GM23338 (cell line): ENCODE measurements at regions not wholly inside any gene's neighbourhood (a gene's known extent, or its start where the extent isn't known, plus 50 kb on each side); places are given as distances from the start of the nearest gene placed in this dataset.

Experiments
- ATAC-seq: fragments of 200-7000 bp; cut with Tn5 transposase; 3 replicates; pipeline ENCODE4 v1.9.1; 2020
- DNase-seq: peaks from one replicate; pipeline ENCODE4 v3.0.0-alpha.2; 2015; ENCODE audit warnings: low spot score
- H2AFZ ChIP-seq: fragments of 200-600 bp; sonication (generic); 2 replicates; pipeline ENCODE4 v1.8.0; 2016; ENCODE audit warnings: antibody characterized with exemption, mild to moderate bottlenecking, moderate library complexity
- H3F3A ChIP-seq: fragments of 200-600 bp; sonication (generic); replicated peaks from 2 replicates; pipeline ENCODE4 v1.8.0; 2017; ENCODE audit warnings: antibody characterized with exemption, mixed run types, low read depth
- H3K27ac ChIP-seq: fragments of 200-600 bp; sonication (generic); 2 replicates; pipeline ENCODE4 v1.6.1; 2016; ENCODE audit warnings: low read depth
- H3K27me3 ChIP-seq: fragments of 200-600 bp; sonication (generic); 2 replicates; pipeline ENCODE4 v1.8.0; 2016; ENCODE audit warnings: mild to moderate bottlenecking, mixed run types, moderate library complexity; ENCODE audit not compliant: insufficient read depth
- H3K36me3 ChIP-seq: fragments of 200-600 bp; sonication (generic); 2 replicates; pipeline ENCODE4 v1.8.0; 2016; ENCODE audit warnings: mild to moderate bottlenecking; ENCODE audit not compliant: insufficient read depth
- H3K4me1 ChIP-seq: fragments of 200-600 bp; sonication (generic); 2 replicates; pipeline ENCODE4 v1.8.0; 2016; ENCODE audit warnings: mild to moderate bottlenecking, moderate library complexity; ENCODE audit not compliant: insufficient read depth
- H3K4me2 ChIP-seq: fragments of 200-600 bp; sonication (generic); 2 replicates; pipeline ENCODE4 v1.7.1; 2017; ENCODE audit warnings: mixed run types
- H3K4me3 ChIP-seq: fragments of 200-600 bp; sonication (generic); 2 replicates; pipeline ENCODE4 v1.6.1; 2016; ENCODE audit warnings: mixed run types
- H3K79me2 ChIP-seq: fragments of 200-600 bp; sonication (generic); replicated peaks from 2 replicates; pipeline ENCODE4 v1.8.0; 2017; ENCODE audit warnings: mild to moderate bottlenecking; ENCODE audit not compliant: insufficient read depth
- H3K9me2 ChIP-seq: fragments of 200-600 bp; sonication (generic); 2 replicates; pipeline ENCODE4 v1.8.0; 2017; ENCODE audit not compliant: insufficient read depth
- H4K20me1 ChIP-seq: fragments of 200-600 bp; sonication (generic); replicated peaks from 2 replicates; pipeline ENCODE4 v1.8.0; 2017; ENCODE audit warnings: mild to moderate bottlenecking; ENCODE audit not compliant: insufficient read depth
- H3K27ac Mint-ChIP-seq: 2 replicates; pipeline ENCODE4 v1.8.0; 2020; ENCODE audit warnings: inconsistent platforms, mild to moderate bottlenecking, moderate library complexity, mixed read lengths
- H3K27me3 Mint-ChIP-seq: 3 replicates; pipeline ENCODE4 v1.8.0; 2022; ENCODE audit warnings: low read depth, mild to moderate bottlenecking, moderate library complexity, mixed read lengths, inconsistent platforms; ENCODE audit not compliant: insufficient read depth, poor library complexity
- H3K36me3 Mint-ChIP-seq: 3 replicates; pipeline ENCODE4 v1.8.0; 2021; ENCODE audit warnings: low read depth, mild to moderate bottlenecking, inconsistent platforms, moderate library complexity, mixed read lengths
- H3K4me1 Mint-ChIP-seq: 3 replicates; pipeline ENCODE4 v1.8.0; 2020; ENCODE audit warnings: mild to moderate bottlenecking, inconsistent platforms, mixed read lengths
- H3K4me3 Mint-ChIP-seq: 3 replicates; pipeline ENCODE4 v1.8.0; 2021; ENCODE audit warnings: moderate library complexity, mild to moderate bottlenecking, inconsistent platforms, mixed read lengths
- H3K9me3 Mint-ChIP-seq: 3 replicates; pipeline ENCODE4 v1.8.0; 2020; ENCODE audit warnings: moderate library complexity, mild to moderate bottlenecking, inconsistent platforms, mixed read lengths
- CREB1 ChIP-seq: fragments of 250-450 bp; sonication (Bioruptor Pico); IDR thresholded peaks from 2 replicates; pipeline ENCODE4 v1.5.0; 2020; ENCODE audit warnings: low read depth, mild to moderate bottlenecking, moderate library complexity
- CTCF ChIP-seq, 2 experiments: fragments of 200-600 bp in 1 of 2; sonication (generic) in 1 of 2; conservative IDR thresholded peaks; 2 replicates each; pipeline versions ENCODE4 v1.5.1 to v1.6.1; 2016 to 2017; ENCODE audit warnings: antibody characterized with exemption in 2 of 2, low read depth in 2 of 2, mild to moderate bottlenecking in 2 of 2, moderate library complexity in 1 of 2
- ETS1 ChIP-seq: IDR thresholded peaks from 2 replicates; pipeline ENCODE4 v1.6.1; 2016; ENCODE audit warnings: antibody characterized with exemption
- EZH2 ChIP-seq: fragments of 200-600 bp; sonication (generic); IDR thresholded peaks from one replicate; pipeline ENCODE4 v1.8.0; 2017; ENCODE audit warnings: antibody characterized with exemption, mild to moderate bottlenecking, low read depth; ENCODE audit not compliant: unreplicated experiment
- EZH2phosphoT487 ChIP-seq: fragments of 200-600 bp; sonication (generic); IDR thresholded peaks from one replicate; pipeline ENCODE4 v1.8.1; 2018; ENCODE audit warnings: antibody characterized with exemption; ENCODE audit not compliant: unreplicated experiment
- JUNB ChIP-seq: IDR thresholded peaks from one replicate; pipeline ENCODE4 v1.6.1; 2016; ENCODE audit warnings: antibody characterized with exemption; ENCODE audit not compliant: unreplicated experiment
- NANOG ChIP-seq: IDR thresholded peaks from 2 replicates; pipeline ENCODE4 v1.6.1; 2016; ENCODE audit warnings: antibody characterized with exemption, borderline replicate concordance
- POLR2AphosphoS5 ChIP-seq: IDR thresholded peaks from 2 replicates; pipeline ENCODE4 v1.6.1; 2016; ENCODE audit warnings: antibody characterized with exemption, low read depth
- REST ChIP-seq: IDR thresholded peaks from one replicate; pipeline ENCODE4 v1.6.1; 2018; ENCODE audit warnings: antibody characterized with exemption; ENCODE audit not compliant: unreplicated experiment
- STAT1 ChIP-seq: IDR thresholded peaks from one replicate; pipeline ENCODE4 v1.6.1; 2016; ENCODE audit warnings: antibody characterized with exemption; ENCODE audit not compliant: unreplicated experiment
- ZNF114 ChIP-seq: fragments of 250-450 bp; sonication (Bioruptor Pico); IDR thresholded peaks from 2 replicates; pipeline ENCODE4 v1.5.0; 2020; ENCODE audit warnings: mild to moderate bottlenecking, moderate library complexity
- ZNF331 ChIP-seq: fragments of 250-450 bp; sonication (Bioruptor Pico); IDR thresholded peaks from 2 replicates; pipeline ENCODE4 v1.5.0; 2020; ENCODE audit warnings: low read depth, mild to moderate bottlenecking, moderate library complexity
- ZNF462 ChIP-seq: fragments of 250-450 bp; sonication (Bioruptor Pico); IDR thresholded peaks from 2 replicates; pipeline ENCODE4 v1.5.0; 2020; ENCODE audit warnings: mild to moderate bottlenecking, moderate library complexity

GRCh38 chr4:1542516-1543320, 136.5 kb upstream of the NKX1-1 start:
- no peak for DNase-seq
- TF ChIP-seq REST = no peak
- no peak for TF ChIP-seq NANOG
- no peak for TF ChIP-seq POLR2AphosphoS5
- TF ChIP-seq STAT1 = no peak
- TF ChIP-seq ZNF462 (CRISPR knock-in tag) = no peak
- TF ChIP-seq ZNF331 (CRISPR knock-in tag) = no peak
- no peak for TF ChIP-seq EZH2phosphoT487
- no peak for TF ChIP-seq JUNB
- TF ChIP-seq EZH2 = no peak
- no peak for TF ChIP-seq CREB1 (CRISPR knock-in tag)
- TF ChIP-seq ETS1 = no peak
- TF ChIP-seq CTCF (conservative IDR thresholded peaks at IDR 0.05; ENCODE audit: low read depth in 2 of 2) = no peak
- TF ChIP-seq ZNF114 (CRISPR knock-in tag) = no peak
- H3K27me3 ChIP-seq = no peaks in the 10 kb centered on the region
- H3K79me2 ChIP-seq = no peaks in the 10 kb centered on the region
- Mint-ChIP-seq H3K27ac (no peak overlapping the region), H3K9me3 (no peaks in the 10 kb centered on the region), H3K4me1 (peaks cover 3% of the 10 kb centered on the region; the same call in 2 of the 3 replicates), H3K27me3 (peaks cover 10% of the 10 kb centered on the region), H3K36me3 (no peaks in the 10 kb centered on the region), H3K4me3 (no peak overlapping the region)
- no peak overlapping the region for H3K4me2 ChIP-seq
- H3K9me2 ChIP-seq = no peaks in the 10 kb centered on the region
- H3K4me1 ChIP-seq = no peaks in the 10 kb centered on the region
- H3K36me3 ChIP-seq = no peaks in the 10 kb centered on the region
- no peak overlapping the region for H3K4me3 ChIP-seq
- no peaks in the 10 kb centered on the region for H4K20me1 ChIP-seq
- no peak for ATAC-seq
- no peak overlapping the region for H3K27ac ChIP-seq
- no peaks in the 10 kb centered on the region for H3F3A ChIP-seq
- no peak overlapping the region for H2AFZ ChIP-seq
